HepG2 (cell line): ENCODE measurements at regions not wholly inside any gene's neighbourhood (a gene's known extent, or its start where the extent isn't known, plus 50 kb on each side); places are given as distances from the start of the nearest gene placed in this dataset.

Experiments
- ATAC-seq: fragments of 200-7000 bp; cut with Tn5 transposase; 3 replicates; pipeline ENCODE4 v1.9.1; 2020; ENCODE audit warnings: mild to moderate bottlenecking, moderate library complexity
- BruUV-seq: library from RNA; stranded (reverse); fragments of 400-500 nt; replicated peaks from 2 replicates; lab custom pipeline; 2021; lab: Mats Ljungman, UMichigan
- CTCF ChIA-PET: fragments of 300-600 bp; formaldehyde crosslinking; extraction: SDS; loops from one replicate; lab custom pipeline; 2021; ENCODE audit warnings: low total read pairs, inconsistent platforms, low intra/inter-chr PET ratio; lab: Yijun Ruan, JAX
- POLR2A ChIA-PET: fragments of 350-600 bp; sonication (Branson Sonifier 250); formaldehyde crosslinking; loops from one replicate; lab custom pipeline; 2020; ENCODE audit warnings: antibody characterized with exemption, inconsistent platforms; lab: Yijun Ruan, JAX
- DNase-seq: peaks from one replicate; pipeline ENCODE4 v3.0.0-alpha.2; 2015; ENCODE audit warnings: low spot score
- FAIRE-seq: peaks from 3 replicates; lab custom pipeline; 2011; peaks lifted over from hg19 to GRCh38; lab: Jason Lieb, UNC
- H2AFZ ChIP-seq: one replicate; pipeline ENCODE4 v1.6.1; 2011; ENCODE audit warnings: low read length, inconsistent platforms
- H3K27ac ChIP-seq: fragments of 300-600 bp; 3 replicates; pipeline ENCODE4 v1.8.0; 2011; ENCODE audit warnings: mixed run types, mild to moderate bottlenecking, mixed read lengths, low read length, inconsistent platforms; ENCODE audit not compliant: insufficient read depth; ENCODE audit errors: extremely low read length
- H3K27me3 ChIP-seq, 2 experiments: fragments of 200-600 bp in 1 of 2; 2 replicates in 1 of 2; 3 replicates in 1 of 2; pipeline versions ENCODE4 v1.6.0 to v1.8.0; 2011; ENCODE audit warnings: low read length in 2 of 2, mild to moderate bottlenecking in 2 of 2, moderate library complexity in 2 of 2, inconsistent platforms in 1 of 2; ENCODE audit not compliant: insufficient read depth in 2 of 2, control insufficient read depth in 1 of 2
- H3K36me3 ChIP-seq, 2 experiments: fragments of 200-600 bp in 1 of 2; replicated peaks in 1 of 2; 2 replicates in 1 of 2; 3 replicates in 1 of 2; pipeline versions ENCODE4 v1.5.1 to v1.8.0; 2011; ENCODE audit warnings: low read length in 2 of 2, inconsistent platforms in 1 of 2; ENCODE audit not compliant: insufficient read depth in 2 of 2, control insufficient read depth in 1 of 2
- H3K4me1 ChIP-seq: 2 replicates; pipeline ENCODE4 v1.5.1; 2012; ENCODE audit warnings: low read length, inconsistent platforms; ENCODE audit not compliant: insufficient read depth
- H3K4me2 ChIP-seq: 2 replicates; pipeline ENCODE4 v1.6.0; 2011; ENCODE audit warnings: low read depth, low read length, inconsistent platforms
- H3K4me3 ChIP-seq, 3 experiments: fragments of 200-600 bp in 1 of 3; sonication (generic), shearing (Covaris generic) in 1 of 3; replicated peaks in 1 of 3; 2 replicates each; pipeline ENCODE4 v1.5.1; 2011 to 2016; ENCODE audit warnings: low read length in 3 of 3, inconsistent platforms in 2 of 3, low read depth in 2 of 3, mild to moderate bottlenecking in 2 of 3, control low read depth in 1 of 3, mixed read lengths in 1 of 3; ENCODE audit not compliant: insufficient read depth in 1 of 3
- H3K79me2 ChIP-seq: one replicate; pipeline ENCODE4 v1.6.1; 2011; ENCODE audit warnings: low read length, inconsistent platforms; ENCODE audit not compliant: insufficient read depth
- H3K9ac ChIP-seq: 2 replicates; pipeline ENCODE4 v1.6.0; 2011; ENCODE audit warnings: mild to moderate bottlenecking, low read depth, low read length, inconsistent platforms; ENCODE audit not compliant: insufficient read depth
- H3K9me3 ChIP-seq: 2 replicates; pipeline ENCODE4 v1.5.1; 2012; ENCODE audit warnings: mild to moderate bottlenecking, low read length
- H4K20me1 ChIP-seq: 2 replicates; pipeline ENCODE4 v1.6.0; 2011; ENCODE audit warnings: inconsistent platforms, mild to moderate bottlenecking, low read length, moderate library complexity; ENCODE audit not compliant: insufficient read depth
- AKAP8 ChIP-seq: sonication (generic); formaldehyde crosslinking; IDR thresholded peaks from 2 replicates; pipeline ENCODE4 v1.5.1; 2020; ENCODE audit warnings: mild to moderate bottlenecking, missing genetic modification reagents
- FOSL2 ChIP-seq: sonication (generic); formaldehyde crosslinking; IDR thresholded peaks from 2 replicates; pipeline ENCODE4 v1.4.0; 2020; ENCODE audit warnings: missing genetic modification reagents
- GATA4 ChIP-seq: sonication (generic); IDR thresholded peaks from 2 replicates; pipeline ENCODE4 v1.6.1; 2016; ENCODE audit warnings: antibody characterized with exemption, low read depth, borderline replicate concordance
- GATAD2A ChIP-seq: IDR thresholded peaks from 2 replicates; pipeline ENCODE4 v1.6.1; 2016
- JUNB ChIP-seq: sonication (generic); formaldehyde crosslinking; IDR thresholded peaks from 2 replicates; pipeline ENCODE4 v1.8.0; 2022; ENCODE audit warnings: missing genetic modification reagents, mild to moderate bottlenecking, borderline replicate concordance
- JUND ChIP-seq: sonication (generic); formaldehyde crosslinking; IDR thresholded peaks from 2 replicates; pipeline ENCODE4 v1.8.0; 2022; ENCODE audit warnings: mild to moderate bottlenecking, missing genetic modification reagents
- MAFF ChIP-seq: IDR thresholded peaks from 2 replicates; pipeline ENCODE4 v1.6.1; 2011; ENCODE audit warnings: low read depth, low read length, improper control_type of control experiment
- MEIS2 ChIP-seq: sonication (generic); formaldehyde crosslinking; IDR thresholded peaks from 2 replicates; pipeline ENCODE4 v1.9.0; 2021; ENCODE audit warnings: mild to moderate bottlenecking, missing genetic modification reagents
- NFYB ChIP-seq: sonication (generic); formaldehyde crosslinking; IDR thresholded peaks from 2 replicates; pipeline ENCODE4 v1.4.0; 2020; ENCODE audit warnings: missing genetic modification reagents
- ZBTB7A ChIP-seq: sonication (generic); formaldehyde crosslinking; IDR thresholded peaks from 2 replicates; pipeline ENCODE4 v1.8.0; 2022; ENCODE audit warnings: mild to moderate bottlenecking, missing genetic modification reagents
- ZFAT ChIP-seq: sonication (generic); formaldehyde crosslinking; conservative IDR thresholded peaks from 2 replicates; pipeline ENCODE4 v1.8.1; 2023; ENCODE audit warnings: missing genetic modification reagents, inconsistent platforms
- ZKSCAN5 ChIP-seq: sonication (generic); formaldehyde crosslinking; IDR thresholded peaks from 2 replicates; pipeline ENCODE4 v1.5.1; 2020; ENCODE audit warnings: mild to moderate bottlenecking, missing genetic modification reagents
- ZMYM4 ChIP-seq: sonication (generic); formaldehyde crosslinking; IDR thresholded peaks from 2 replicates; pipeline ENCODE4 v1.8.1; 2023; ENCODE audit warnings: mild to moderate bottlenecking, missing genetic modification reagents
- ZNF510 ChIP-seq: sonication (generic); formaldehyde crosslinking; IDR thresholded peaks from 2 replicates; pipeline ENCODE4 v1.4.0; 2020; ENCODE audit warnings: low read depth, mild to moderate bottlenecking, missing genetic modification reagents
- ZNF619 ChIP-seq: sonication (generic); formaldehyde crosslinking; IDR thresholded peaks from 2 replicates; pipeline ENCODE4 v1.4.0; 2020; ENCODE audit warnings: mild to moderate bottlenecking, missing genetic modification reagents
- ZSCAN9 ChIP-seq: IDR thresholded peaks from 2 replicates; pipeline ENCODE4 v1.6.1; 2016; ENCODE audit warnings: borderline replicate concordance
- WGBS: methylation state at CpG from one replicate; pipeline ENCODE4 v1.1.6; 2017; ENCODE audit warnings: low lambda C conversion rate; 5-methylcytosine and 5-hydroxymethylcytosine counted together
- in situ Hi-C: cut with HindIII; loops from 2 replicates; pipeline ENCODE4 v1.10.0; 2017; ENCODE audit warnings: low pct_unique_long_range_greater_than_20kb; ENCODE audit not compliant: extremely low pct_ligation_motif_present
- intact Hi-C: fragments of 100-400 bp; cut with micrococcal nuclease; formaldehyde crosslinking; loops from one replicate; pipeline ENCODE4 v1.10.0; 2022; ENCODE audit not compliant: unreplicated experiment
- TF ChIP-seq, protein P1 (sequence below): sonication (generic); formaldehyde crosslinking; IDR thresholded peaks from 2 replicates; pipeline ENCODE4 v1.4.0; 2020; ENCODE audit warnings: missing genetic modification reagents
- TF ChIP-seq, protein P2 (sequence below): sonication (generic); formaldehyde crosslinking; IDR thresholded peaks from 2 replicates; pipeline ENCODE4 v1.5.0; 2020; ENCODE audit warnings: mild to moderate bottlenecking, missing genetic modification reagents
- TF ChIP-seq, protein P3 (sequence below): sonication (generic); formaldehyde crosslinking; IDR thresholded peaks from 2 replicates; pipeline ENCODE4 v1.4.0; 2020; ENCODE audit warnings: missing genetic modification reagents

DNA sequence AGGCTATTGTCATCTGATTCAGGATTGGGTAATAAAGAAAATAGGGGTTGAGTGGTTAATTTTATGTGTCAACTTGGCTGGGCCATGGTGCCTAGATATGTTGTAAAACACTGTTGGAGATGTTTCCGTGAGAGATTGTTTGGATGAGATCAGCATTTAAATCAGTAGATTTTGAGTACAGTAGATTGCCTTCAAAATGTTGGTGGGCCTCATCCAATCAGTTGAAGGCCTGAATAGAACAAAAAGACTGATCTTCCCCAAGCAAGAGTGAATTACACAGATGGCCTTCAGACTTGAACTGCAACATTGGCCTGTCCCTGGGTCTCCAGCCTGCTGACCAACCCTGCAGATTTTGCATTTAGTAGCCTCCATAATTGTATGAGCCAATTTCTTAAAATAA is 401.3 kb upstream of the KIF2A start:
- intact Hi-C loops (no loop called here), in situ Hi-C loops (no loop called here)
- no peaks in the 10 kb centered on the region for H3K4me1 ChIP-seq
- ChIA-PET CTCF (no interaction called here), POLR2A (no interaction called here)
- no peak for TF ChIP-seq MAFF
- TF ChIP-seq ZMYM4 (CRISPR knock-in tag): no peak
- TF ChIP-seq, protein P1, sequence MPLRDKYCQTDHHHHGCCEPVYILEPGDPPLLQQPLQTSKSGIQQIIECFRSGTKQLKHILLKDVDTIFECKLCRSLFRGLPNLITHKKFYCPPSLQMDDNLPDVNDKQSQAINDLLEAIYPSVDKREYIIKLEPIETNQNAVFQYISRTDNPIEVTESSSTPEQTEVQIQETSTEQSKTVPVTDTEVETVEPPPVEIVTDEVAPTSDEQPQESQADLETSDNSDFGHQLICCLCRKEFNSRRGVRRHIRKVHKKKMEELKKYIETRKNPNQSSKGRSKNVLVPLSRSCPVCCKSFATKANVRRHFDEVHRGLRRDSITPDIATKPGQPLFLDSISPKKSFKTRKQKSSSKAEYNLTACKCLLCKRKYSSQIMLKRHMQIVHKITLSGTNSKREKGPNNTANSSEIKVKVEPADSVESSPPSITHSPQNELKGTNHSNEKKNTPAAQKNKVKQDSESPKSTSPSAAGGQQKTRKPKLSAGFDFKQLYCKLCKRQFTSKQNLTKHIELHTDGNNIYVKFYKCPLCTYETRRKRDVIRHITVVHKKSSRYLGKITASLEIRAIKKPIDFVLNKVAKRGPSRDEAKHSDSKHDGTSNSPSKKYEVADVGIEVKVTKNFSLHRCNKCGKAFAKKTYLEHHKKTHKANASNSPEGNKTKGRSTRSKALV (CRISPR knock-in tag): no peak
- TF ChIP-seq, protein P2, sequence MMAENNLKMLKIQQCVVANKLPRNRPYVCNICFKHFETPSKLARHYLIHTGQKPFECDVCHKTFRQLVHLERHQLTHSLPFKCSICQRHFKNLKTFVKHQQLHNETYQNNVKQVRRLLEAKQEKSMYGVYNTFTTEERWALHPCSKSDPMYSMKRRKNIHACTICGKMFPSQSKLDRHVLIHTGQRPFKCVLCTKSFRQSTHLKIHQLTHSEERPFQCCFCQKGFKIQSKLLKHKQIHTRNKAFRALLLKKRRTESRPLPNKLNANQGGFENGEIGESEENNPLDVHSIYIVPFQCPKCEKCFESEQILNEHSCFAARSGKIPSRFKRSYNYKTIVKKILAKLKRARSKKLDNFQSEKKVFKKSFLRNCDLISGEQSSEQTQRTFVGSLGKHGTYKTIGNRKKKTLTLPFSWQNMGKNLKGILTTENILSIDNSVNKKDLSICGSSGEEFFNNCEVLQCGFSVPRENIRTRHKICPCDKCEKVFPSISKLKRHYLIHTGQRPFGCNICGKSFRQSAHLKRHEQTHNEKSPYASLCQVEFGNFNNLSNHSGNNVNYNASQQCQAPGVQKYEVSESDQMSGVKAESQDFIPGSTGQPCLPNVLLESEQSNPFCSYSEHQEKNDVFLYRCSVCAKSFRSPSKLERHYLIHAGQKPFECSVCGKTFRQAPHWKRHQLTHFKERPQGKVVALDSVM (CRISPR knock-in tag): no peak
- no peak for TF ChIP-seq NFYB (CRISPR knock-in tag)
- no peak for TF ChIP-seq AKAP8 (CRISPR knock-in tag)
- no peak for TF ChIP-seq ZKSCAN5
- TF ChIP-seq JUNB (CRISPR knock-in tag): no peak
- no peak for TF ChIP-seq FOSL2
- no peak for TF ChIP-seq ZBTB7A
- no peak for TF ChIP-seq MEIS2
- TF ChIP-seq ZNF510 (CRISPR knock-in tag): no peak
- TF ChIP-seq GATAD2A (CRISPR knock-in tag): no peak
- no peak for TF ChIP-seq GATA4
- no peak for TF ChIP-seq JUND (CRISPR knock-in tag)
- no peak for TF ChIP-seq ZFAT (CRISPR knock-in tag)
- no peak for TF ChIP-seq ZNF619 (CRISPR knock-in tag)
- TF ChIP-seq ZSCAN9 (CRISPR knock-in tag): no peak
- TF ChIP-seq, protein P3, sequence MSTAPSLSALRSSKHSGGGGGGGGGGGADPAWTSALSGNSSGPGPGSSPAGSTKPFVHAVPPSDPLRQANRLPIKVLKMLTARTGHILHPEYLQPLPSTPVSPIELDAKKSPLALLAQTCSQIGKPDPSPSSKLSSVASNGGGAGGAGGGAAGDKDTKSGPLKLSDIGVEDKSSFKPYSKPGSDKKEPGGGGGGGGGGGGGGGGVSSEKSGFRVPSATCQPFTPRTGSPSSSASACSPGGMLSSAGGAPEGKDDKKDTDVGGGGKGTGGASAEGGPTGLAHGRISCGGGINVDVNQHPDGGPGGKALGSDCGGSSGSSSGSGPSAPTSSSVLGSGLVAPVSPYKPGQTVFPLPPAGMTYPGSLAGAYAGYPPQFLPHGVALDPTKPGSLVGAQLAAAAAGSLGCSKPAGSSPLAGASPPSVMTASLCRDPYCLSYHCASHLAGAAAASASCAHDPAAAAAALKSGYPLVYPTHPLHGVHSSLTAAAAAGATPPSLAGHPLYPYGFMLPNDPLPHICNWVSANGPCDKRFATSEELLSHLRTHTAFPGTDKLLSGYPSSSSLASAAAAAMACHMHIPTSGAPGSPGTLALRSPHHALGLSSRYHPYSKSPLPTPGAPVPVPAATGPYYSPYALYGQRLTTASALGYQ (CRISPR knock-in tag): no peak
- 0% methylated on average over 1 of the region's 1 CpG for WGBS
- no peaks in the 10 kb centered on the region for H3K9me3 ChIP-seq
- H3K27me3 ChIP-seq: no peaks in the 10 kb centered on the region
- FAIRE-seq: no peak
- no peak overlapping the region for H2AFZ ChIP-seq
- no peak for DNase-seq
- no peak overlapping the region for H3K4me3 ChIP-seq
- ATAC-seq: no peak
- H3K27ac ChIP-seq: no peak overlapping the region
- H3K4me2 ChIP-seq: no peak overlapping the region
- no peaks in the 10 kb centered on the region for H3K79me2 ChIP-seq
- H4K20me1 ChIP-seq: no peaks in the 10 kb centered on the region
- H3K36me3 ChIP-seq: no peaks in the 10 kb centered on the region
- H3K9ac ChIP-seq: no peak overlapping the region
- BruUV-seq: no TSS peak
